ENCODE measurements at regions not wholly inside any gene's neighbourhood (a gene's known extent, or its start where the extent isn't known, plus 50 kb on each side); places are given as distances from the start of the nearest gene placed in this dataset.

DNA sequence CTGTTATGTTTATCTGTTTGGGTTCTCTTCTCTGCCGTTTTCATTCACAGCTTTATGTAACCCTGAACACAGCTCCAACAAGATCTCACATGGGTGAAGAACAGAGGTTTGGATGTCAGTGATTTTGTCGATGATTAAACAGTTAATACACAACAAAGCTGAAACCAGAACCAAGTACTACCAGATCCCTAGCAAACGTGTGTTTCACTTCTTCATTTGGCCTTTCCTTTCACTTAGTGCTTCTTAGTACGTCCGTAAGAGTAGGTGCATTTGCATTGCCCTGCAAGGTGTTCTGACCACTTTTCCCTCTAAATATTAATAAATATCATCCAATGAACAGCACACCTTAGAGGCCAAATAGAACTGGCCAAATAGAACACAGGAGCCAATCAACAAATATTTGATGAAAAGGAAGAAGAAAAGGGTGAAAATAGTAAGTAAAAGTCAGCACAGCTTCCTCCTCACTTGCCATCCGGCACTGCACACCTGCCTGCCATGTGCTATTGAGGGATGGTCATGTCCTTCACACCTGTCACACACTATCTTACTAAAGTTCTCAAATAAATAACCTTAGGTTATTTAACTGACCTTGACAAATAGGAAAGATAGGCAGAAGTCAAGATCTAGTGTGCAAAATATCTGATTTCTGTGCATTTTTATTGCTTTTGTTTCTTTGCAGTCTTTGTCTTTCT is 252.6 kb upstream of the ANKRD30A start (continued):
- TF ChIP-seq CUX1 (IDR thresholded peaks at IDR 0.05; ENCODE audit: insufficient replicate concordance, low read depth, low read length) (no peak), ASH2L (IDR thresholded peaks at IDR 0.05; ENCODE audit: borderline replicate concordance, low read depth) (no peak), SMAD5 (IDR thresholded peaks at IDR 0.05; ENCODE audit: low read depth) (no peak), BRCA1 (IDR thresholded peaks at IDR 0.05; ENCODE audit: low read depth, low read length) (no peak), EP300 (IDR thresholded peaks at IDR 0.05; ENCODE audit: borderline replicate concordance in 1 of 2, control insufficient read depth in 1 of 2, low read depth in 2 of 2, low read length in 2 of 2) (no peak), REST (IDR thresholded peaks at IDR 0.05; ENCODE audit: low read depth, low read length) (no peak), RUNX3 (IDR thresholded peaks at IDR 0.05; ENCODE audit: low read length) (no peak), RFX5 (IDR thresholded peaks at IDR 0.05; ENCODE audit: low read depth, low read length) (no peak), YY1 (IDR thresholded peaks at IDR 0.05; ENCODE audit: low read depth, low read length) (no peak), NBN (IDR thresholded peaks at IDR 0.05) (no peak), JUNB (IDR thresholded peaks at IDR 0.05) (no peak), SPI1 (IDR thresholded peaks at IDR 0.05; ENCODE audit: borderline replicate concordance, insufficient read depth, low read depth, low read length) (peak; percentile 76; the same call in 1 of the 2 replicates), BHLHE40 (IDR thresholded peaks at IDR 0.05; ENCODE audit: borderline replicate concordance in 1 of 2, low read depth in 2 of 2, low read length in 1 of 2) (peak; percentile 28 to 59; a peak in 2 of 4 replicates), STAT3 (IDR thresholded peaks at IDR 0.05; ENCODE audit: low read depth, low read length) (no peak), IKZF2 (IDR thresholded peaks at IDR 0.05) (peak; percentile 37 to 46; a peak in 2 of 4 replicates), YBX1 (IDR thresholded peaks at IDR 0.05) (no peak)
